ENCODE measurements at regions not wholly inside any gene's neighbourhood (a gene's known extent, or its start where the extent isn't known, plus 50 kb on each side); places are given as distances from the start of the nearest gene placed in this dataset.
"Not testable (repeated sequence)": the region's sequence is repeated elsewhere in the genome, so short reads cannot be mapped to it uniquely, and the experiment has no call there.

DNA sequence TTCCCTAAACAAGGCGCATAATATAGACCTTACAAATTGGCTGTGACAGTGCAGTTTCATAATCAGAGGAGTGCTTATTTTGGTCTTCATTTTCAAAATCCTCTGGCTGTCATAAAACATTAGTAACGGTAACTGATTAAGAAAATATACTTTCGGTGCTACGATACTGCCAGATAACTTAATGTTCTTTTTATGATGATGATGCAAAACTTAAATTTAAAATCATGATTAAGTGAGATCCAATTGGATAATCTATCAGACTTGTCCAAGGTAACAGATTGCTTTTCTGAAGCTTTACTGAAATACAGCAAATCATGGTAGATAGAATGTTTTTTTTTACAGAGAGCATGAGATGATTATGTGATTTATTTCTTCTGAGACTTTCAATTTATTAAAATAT lies 364.2 kb upstream of the CNTN3 start:
- no peak for DNase-seq (ENCODE audit: low spot score)

DNA sequence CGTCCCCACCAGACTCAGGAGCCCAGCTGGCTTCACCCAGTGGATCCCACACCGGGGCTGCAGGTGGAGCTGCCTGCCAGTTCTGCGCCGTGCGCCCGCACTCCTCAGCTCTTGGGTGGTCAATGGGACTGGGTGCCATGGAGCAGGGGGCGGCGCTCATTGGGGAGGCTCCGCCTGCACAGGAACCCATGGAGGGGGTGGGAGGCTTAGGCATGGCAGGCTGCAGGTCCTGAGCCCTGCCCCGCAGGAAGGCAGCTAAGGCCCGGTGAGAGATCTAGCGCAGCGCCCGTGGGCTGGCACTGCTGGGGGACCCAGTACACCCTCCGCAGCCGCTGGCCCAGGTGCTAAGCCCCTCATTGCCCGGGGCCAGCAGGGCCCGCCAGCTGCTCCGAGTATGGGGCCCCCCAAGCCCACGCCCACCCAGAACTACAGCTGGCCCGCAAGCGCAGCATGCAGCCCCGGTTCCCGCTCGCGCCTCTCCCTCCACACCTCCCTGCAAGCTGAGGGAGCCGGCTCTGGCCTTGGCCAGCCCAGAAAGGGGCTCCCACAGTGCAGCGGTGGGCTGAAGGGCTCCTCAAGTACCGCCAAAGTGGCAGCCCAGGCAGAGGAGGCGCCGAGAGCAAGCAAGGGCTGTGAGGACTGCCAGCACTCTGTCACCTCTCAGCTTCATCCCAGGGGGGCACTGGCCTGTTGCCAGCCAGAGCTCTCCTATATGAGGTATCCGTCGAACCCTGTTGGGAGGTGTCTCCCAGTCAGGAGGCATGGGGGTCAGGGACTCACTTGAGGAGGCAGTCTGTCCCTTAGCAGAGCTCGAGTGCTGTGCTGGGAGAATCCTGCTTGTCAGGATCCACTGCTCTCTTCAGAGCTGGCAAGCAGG lies 370.8 kb upstream of the CNTN3 start:
- DNase-seq (ENCODE audit: low spot score): not testable (repeated sequence)

DNA sequence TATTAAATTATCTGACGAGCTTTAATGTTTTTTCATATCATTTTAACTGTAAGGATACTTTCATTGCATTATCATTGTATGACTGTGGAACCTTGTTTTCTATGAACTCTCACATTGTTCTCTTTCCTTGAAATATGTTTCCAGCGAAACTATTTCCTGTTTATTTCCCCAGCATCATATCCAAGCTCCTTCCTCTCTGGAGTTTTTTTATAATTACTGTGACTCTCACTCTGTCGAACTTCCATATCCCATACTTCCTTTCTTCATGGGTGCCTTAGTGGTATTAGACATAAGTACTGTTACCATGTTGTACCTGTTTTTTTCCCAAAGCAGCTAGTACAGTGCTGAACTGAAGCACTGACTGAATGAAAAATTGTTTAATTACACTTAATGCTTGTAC lies 373.6 kb upstream of the CNTN3 start:
- DNase-seq (ENCODE audit: low spot score): no peak

DNA sequence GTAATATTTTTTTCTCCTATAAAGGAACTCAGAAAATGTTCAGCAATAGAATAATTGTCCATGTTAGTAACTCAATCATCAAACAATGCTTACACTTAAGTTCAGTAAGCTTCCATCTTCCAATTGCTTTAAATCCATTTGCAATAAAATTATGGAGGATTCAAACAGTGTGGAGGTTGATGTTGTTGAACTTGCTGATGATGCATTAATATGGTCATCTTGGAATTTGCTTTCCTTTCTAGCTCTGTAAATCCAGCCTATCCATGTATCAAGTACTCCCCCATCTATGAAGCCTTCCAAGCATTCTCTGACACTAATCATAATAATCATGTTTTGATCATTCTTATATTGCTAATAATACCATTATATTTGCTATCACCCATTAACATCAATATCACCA lies 378.4 kb upstream of the CNTN3 start:
- no peak for DNase-seq (ENCODE audit: low spot score)

DNA sequence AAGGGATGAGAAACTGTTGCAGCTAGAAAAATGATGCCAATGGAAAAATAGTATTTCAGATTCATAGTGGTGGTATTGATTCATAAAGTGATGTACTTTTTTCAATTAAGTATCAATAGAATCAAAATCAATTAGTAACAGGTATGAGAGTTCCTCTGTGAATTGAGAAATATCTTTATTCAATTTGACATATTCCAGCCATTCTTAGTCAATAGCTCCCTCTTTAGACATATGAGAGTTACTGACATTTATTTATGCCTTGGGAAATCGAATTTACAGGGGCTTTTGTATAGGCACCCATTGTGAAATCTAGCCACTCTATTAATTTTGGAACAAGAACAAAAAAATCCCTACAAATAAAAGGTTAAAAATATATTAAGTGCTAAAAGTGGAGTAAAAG lies 386.9 kb upstream of the CNTN3 start:
- peak; percentile 10 for DNase-seq (ENCODE audit: low spot score)

DNA sequence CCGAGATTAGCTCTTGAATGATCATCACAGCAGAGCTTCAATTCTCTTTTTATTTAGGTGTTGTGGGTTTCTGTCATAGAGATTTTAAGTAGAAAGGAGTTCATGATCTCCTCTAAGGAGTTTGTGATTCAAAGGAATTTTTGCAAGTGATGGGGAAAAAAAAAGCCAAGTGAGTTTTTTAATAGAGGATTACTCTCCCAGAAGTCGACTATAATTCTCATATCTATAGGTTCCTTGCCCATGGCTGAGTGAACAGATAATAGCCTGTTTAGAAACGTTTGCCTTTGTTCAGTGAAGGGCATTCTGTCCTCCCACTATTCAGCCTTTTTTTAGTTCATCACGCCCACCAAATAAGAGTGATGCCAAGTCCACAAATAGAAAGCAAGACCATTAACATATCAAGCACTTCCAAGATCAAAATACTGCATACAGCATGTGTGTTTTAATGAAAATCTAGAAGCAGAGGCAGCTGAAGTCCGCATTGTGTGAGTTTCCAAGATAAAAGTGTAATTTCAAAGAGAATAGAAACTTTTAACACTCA lies 398.4 kb upstream of the CNTN3 start:
- DNase-seq (ENCODE audit: low spot score): no peak

DNA sequence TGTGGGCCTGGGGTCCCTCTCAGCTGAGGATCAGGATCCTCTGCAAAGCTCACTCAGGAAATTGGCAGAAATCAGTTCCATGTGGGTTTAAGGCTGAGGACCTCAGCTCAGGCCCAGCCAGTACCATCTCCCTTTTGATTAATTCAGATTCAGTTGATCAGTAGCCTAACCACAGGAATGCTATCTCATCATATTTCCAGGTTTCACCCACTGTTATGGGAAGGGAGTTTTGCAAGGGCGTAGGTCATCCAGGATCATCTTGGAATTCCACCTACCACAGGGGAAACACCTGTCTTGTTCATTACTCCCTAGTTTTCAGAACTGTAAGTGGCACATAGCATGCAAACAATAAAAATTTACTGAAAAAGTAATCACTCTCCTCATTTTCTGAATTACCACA lies 399.5 kb upstream of the CNTN3 start:
- DNase-seq (ENCODE audit: low spot score): no peak

DNA sequence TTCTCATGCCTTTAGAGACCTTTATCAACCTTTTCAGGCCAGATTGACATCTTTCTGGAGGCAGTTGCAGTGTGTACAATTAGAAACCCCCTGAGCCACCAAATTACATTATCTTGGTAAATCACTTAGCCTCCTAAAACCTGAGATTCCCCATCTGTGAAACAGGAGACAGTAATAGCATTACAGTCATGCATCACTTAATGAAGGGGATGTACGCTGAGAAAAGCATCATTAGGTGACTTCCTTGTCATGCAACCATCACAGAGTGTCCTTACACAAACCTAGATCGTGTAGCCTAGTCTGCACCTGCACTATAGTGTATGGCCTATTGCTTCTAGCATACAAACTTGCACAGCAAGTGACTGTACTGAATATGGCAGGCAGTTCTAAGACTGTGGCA lies 400.8 kb upstream of the CNTN3 start:
- DNase-seq (ENCODE audit: low spot score): no peak

DNA sequence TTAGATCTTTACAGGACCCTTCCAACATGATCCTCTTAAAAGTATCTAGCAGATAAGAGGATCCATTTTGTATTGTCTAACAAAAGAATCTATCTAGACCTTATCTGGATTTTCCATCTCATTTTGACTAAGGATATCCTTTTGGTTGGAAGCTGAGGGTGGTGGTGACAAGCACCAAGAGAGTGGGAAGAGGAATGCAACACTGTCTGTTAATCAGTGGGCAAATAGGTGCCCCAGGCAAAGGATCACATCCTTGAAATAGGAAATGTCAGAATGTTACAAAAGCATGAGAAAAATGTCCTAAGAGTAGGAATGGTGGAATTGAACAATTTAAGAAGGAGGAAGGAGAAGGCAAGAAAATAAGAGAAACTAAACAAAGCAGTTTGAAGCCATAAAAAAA lies 420.7 kb upstream of the CNTN3 start:
- DNase-seq (ENCODE audit: low spot score): no peak

DNA sequence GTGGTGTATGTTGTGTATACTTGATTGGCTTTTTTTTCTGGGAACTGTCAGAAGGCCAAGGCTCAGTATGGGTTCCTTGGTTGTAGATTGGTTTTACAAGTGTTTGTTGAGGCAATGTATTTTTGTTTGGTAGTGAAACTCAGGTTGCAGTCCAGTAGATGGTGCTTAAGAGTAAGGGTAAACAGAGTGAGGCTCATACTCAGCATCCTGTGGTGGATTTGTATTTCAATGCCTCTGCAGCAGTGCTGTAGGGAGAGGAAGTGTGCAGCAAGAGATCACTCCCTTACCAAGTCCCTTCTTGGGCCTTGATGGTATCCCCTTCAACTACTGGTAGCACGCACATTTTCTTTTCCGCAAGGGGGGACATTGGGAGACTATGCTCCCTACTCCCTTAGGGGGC lies 428.5 kb upstream of the CNTN3 start:
- no peak for DNase-seq (ENCODE audit: low spot score)

DNA sequence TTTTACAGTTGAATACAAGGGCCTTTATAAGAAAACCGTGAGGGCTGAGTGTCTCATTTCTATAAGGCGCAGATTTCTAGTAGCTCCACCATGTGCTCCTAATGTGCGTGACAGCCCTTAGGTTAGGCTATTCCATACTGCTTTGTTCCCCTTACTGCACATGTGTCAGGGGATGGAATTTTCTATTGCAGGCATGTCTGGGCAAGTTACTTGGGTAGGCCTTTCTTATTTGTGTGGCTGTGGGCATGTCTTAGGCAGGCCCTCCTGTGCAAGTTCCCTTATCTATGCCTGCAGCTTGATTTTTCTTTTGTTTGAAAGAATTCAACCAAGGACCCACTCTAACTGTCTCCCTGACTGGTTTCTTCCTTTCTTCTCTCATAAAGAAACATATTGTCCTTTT lies 434.2 kb upstream of the CNTN3 start:
- DNase-seq (ENCODE audit: low spot score): no peak

DNA sequence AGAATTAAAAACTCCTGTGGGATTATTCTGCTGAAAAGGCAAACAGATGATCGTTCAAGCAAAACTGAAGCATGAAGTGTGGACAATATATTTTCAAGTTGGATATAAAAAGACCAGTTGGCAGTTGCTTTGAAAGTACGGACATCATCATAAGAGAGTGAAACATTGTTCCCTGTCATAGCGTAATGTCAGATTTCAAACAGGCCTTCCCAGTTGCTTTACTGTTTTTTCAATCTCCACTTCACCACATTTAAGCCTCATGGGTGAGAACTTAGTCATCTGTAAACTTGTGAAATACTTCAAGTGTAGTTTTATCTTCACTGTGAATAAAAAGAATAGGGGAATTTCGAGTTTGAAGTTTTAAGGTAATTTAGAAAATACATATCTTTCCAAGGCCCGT lies 435.1 kb upstream of the CNTN3 start:
- no peak for DNase-seq (ENCODE audit: low spot score)

DNA sequence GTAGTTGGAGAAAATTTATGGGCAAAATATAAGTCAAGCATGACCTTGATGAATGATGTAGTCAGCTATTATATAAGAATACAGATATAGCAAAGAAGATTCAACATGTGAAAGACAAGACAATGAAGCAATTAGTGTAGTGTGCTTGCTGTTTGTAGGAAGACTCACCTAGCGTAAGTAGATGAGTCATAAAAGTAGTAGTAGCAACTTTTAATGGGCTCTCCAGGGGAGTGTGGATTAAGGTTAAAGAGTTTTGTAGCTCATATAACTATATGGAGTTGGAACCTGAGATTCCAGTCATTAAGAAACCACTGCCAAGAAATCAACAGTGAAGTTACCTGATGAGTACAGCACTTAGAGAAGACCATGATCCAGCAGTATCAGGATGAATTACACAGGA lies 444.7 kb upstream of the CNTN3 start:
- no peak for DNase-seq (ENCODE audit: low spot score)

DNA sequence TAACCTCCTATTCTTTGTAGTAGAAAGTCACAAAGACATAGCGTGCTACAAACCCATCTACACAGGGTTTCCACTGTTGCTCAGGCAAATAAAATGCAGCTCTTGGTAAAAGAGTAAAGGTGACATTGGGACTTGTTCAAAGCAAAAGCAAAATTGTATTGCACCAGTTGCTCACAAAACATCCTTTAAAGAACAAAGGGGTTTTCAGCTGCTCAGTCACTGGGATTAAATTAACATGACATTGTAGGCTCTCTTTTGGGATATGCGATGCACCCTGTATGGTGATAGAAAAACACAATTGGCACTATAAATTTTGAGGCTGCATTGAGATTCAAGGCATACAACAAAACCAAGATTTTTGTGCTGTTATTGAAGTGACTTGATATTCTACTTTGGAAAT lies 447.3 kb upstream of the CNTN3 start:
- DNase-seq (ENCODE audit: low spot score): no peak

DNA sequence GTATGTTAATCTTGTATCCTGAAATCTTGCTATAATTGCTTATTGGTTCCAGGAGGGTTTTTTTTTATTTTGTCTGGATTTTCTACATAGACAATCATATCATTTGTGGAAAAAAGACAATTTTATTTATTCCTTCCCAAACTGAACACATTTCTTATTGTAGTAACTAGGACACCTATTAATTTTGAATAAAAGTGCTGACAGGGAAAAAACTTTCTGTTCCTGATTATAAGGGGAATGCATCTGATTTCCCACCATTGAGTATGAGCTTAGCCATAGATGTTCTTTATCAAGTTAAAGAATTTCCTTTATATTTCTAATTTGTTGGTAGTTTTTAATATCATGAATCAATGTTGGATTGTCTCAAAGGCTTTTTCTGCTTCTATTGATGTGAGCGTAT lies 460.7 kb upstream of the CNTN3 start:
- no peak for DNase-seq (ENCODE audit: low spot score)

DNA sequence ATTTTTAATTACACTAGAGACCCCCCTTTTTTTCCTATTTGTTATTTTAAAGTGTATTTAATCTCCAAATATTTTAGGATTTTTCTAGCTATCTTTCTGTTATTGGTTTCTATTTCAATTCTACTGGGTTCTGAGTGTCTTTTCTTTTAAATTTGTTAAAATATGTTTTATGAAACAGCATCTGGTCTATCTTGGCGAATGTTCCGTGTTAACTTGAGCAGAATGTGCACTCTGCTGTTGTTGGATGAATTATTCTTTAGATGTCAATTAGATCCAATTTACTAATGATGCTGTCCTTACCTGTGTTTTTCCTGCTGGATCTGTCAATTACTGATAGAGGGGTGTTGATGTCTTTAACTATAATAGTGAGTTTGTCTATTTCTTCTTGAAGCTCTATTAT lies 462.0 kb upstream of the CNTN3 start:
- no peak for DNase-seq (ENCODE audit: low spot score)

DNA sequence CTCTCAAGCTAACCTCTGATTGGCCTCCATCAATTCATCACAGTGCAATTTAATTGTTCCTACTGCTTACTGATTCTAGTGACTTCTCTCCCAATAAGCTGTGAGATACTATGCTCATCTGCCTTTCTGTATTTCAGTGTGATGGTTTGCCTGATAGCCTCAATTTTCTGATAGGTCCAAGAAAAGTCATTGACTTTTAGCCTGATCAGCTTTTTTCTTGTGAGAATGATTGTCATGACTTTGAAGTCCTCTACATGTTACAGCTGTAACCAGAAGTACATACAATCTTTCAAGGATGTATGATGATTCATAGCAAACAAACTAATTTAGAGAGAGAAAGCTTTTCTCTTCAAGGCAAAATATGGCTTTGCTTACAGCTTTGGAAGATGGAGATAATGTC lies 463.8 kb upstream of the CNTN3 start:
- DNase-seq (ENCODE audit: low spot score): no peak

DNA sequence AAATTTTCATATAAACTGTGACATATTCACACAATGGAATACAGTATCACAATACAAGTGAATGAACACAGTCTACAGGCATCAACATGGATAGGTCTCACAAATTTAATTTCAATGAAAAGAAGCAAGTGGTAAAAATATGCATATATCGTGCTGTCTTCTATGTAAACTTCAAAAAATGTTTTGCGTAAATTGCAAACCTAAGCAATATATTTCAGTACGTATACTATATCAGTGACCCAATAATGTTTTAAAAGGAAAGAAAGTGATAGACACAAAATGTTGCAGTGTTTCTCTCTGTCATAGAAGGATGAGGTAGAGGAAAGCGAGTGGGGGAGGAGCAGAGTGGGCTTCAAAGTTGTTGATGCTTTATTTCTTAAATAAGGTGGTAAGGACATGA lies 468.4 kb upstream of the CNTN3 start:
- DNase-seq (ENCODE audit: low spot score): no peak

DNA sequence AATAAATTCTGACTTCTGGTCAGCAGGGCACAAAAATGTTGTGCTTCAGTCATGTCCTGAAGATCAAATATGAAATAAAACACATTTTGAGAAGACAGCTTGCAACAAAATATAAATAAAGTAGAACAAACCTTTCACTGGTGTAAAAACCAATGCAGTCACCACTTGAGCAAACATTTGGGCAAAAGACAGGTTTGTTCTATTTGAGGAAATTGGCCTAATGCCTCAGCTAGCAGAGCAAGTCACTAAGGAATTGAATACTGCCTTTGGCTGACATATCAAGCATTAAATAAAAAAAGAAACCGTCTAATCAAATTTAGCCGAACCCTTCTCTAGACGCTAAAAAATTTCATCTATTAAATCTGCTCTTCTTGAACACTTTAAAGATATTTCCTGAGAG lies 475.4 kb upstream of the CNTN3 start:
- DNase-seq (ENCODE audit: low spot score): no peak

DNA sequence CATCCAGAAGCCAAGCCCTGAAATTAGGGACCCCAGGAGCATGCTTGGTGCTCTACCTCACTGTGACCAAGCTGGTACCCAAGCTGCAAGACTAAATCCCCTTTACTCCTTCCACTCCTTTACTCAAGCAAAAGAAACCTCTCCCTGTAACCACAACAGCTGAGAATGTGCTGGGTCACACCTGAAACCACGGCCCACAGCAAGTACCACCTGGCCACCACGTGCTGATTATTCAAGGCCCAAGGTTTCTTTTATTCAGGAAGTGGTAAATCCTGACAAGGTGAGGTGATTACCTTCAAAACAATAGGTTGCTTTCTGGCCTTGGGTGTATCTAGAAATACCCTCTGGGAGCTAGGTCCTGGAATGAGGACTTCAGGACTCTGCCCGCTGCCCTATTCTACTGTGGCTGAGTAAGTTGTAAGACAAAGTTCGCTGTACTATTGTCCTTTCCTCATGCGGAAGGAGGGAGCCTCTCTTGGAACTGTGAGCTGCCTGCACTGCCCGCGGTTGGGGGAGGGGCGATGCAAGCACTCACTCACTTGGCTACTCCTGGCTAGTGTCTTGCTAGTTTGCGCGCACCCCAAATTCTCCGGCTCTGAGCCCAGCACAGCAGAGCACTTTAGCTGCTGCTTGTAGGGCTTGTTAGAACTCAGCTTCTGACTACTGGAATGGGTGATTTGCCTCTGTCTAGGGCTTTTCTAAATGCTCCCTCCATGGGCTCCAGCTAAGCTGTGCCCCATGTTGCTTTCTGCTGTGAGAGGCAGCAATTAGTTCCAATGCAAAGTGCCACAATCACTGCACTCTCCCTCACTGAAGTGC lies 487.1 kb upstream of the CNTN3 start:
- DNase-seq (ENCODE audit: low spot score): no peak

DNA sequence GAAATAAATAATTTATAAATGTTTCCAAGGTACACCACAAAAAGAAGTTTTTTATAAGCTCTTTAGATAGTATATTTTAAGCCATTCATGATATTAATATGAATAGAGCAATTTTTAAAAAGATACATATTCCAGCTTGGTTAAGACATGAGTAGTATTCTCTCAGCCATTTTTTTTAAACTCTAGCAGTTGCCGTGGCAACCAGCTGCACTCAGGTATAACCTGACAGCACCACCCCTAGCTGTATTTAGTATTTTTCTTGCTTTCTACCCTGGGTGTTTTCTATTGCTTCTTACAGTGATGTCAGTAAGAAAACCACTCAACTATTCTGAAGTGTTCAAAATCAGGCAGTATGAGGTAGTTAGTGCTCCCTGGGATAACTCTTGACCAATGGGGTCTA lies 496.3 kb upstream of the CNTN3 start:
- no peak for DNase-seq (ENCODE audit: low spot score)

DNA sequence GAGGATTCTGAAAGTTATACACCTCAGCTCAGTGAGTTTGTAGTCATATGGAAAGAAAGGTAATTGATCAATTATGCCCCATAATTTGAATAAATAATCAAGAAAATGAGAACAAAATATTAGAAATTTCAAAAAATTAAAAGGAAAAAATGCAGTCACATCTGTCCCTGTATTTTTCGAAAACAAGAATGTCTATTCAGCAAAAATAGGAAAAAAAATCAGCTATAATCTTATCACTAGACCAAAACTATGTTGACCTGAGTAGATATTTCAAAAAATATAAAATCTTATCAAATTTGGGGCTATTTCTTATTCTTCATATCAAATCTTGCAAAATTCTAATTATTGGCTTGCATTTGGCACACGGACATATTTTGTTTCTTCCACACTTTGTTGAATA lies 501.2 kb upstream of the CNTN3 start:
- DNase-seq (ENCODE audit: low spot score): no peak

DNA sequence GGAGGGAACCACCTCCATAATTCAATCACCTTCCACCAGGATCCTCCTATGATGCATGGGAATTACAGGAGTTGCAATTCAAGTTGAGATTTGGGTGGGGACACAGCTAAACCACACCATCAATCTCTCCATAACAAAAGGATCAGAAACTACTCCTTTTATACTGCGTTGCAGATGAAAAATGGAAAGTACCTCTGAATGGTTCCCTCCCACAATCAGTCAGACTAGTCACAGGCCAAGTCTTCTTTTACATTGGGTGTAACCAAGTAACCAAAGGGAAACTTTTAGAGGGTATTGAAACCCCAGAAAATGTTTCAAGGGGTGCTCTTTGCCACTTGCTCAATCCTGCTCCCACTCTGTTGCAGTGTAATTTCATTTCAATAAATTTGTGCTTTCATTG lies 504.3 kb upstream of the CNTN3 start:
- DNase-seq (ENCODE audit: low spot score): no peak

Data from kidney capillary endothelial cell (primary cell).